ENCODE measurements at regions not wholly inside any gene's neighbourhood (a gene's known extent, or its start where the extent isn't known, plus 50 kb on each side); places are given as distances from the start of the nearest gene placed in this dataset.
"Not testable (repeated sequence)": the region's sequence is repeated elsewhere in the genome, so short reads cannot be mapped to it uniquely, and the experiment has no call there.

GRCh38 chr13:97884707-97885468 is 68.6 kb upstream of the IPO5 start:
- no peak for DNase-seq
- in situ Hi-C loops (cut with MboI; ENCODE audit: low pct_unique_long_range_greater_than_20kb, low sequenced_read_pairs) = no loop called here

GRCh38 chr13:97885641-97886040 is 67.8 kb upstream of the IPO5 start:
- no peak for DNase-seq
- in situ Hi-C loops (cut with MboI; ENCODE audit: low pct_unique_long_range_greater_than_20kb, low sequenced_read_pairs) = no loop called here

- in situ Hi-C loops (cut with MboI; ENCODE audit: low pct_unique_long_range_greater_than_20kb, low sequenced_read_pairs) = no loop called here
- DNase-seq = no peak
Measured at GRCh38 chr13:97889803-97890202, 63.7 kb upstream of the IPO5 start.

- in situ Hi-C loops (cut with MboI; ENCODE audit: low pct_unique_long_range_greater_than_20kb, low sequenced_read_pairs) = no loop called here
- DNase-seq = no peak
Measured at GRCh38 chr13:97890573-97890972, 62.9 kb upstream of the IPO5 start.

- in situ Hi-C loops (cut with MboI; ENCODE audit: low pct_unique_long_range_greater_than_20kb, low sequenced_read_pairs); DNase-seq: not testable (repeated sequence)
Measured at GRCh38 chr13:97891964-97892363, 61.5 kb upstream of the IPO5 start.

- DNase-seq = no peak
- in situ Hi-C loops (cut with MboI; ENCODE audit: low pct_unique_long_range_greater_than_20kb, low sequenced_read_pairs) = no loop called here
Measured at GRCh38 chr13:97892717-97893116, 60.8 kb upstream of the IPO5 start.

- no peak for DNase-seq
- in situ Hi-C loops (cut with MboI; ENCODE audit: low pct_unique_long_range_greater_than_20kb, low sequenced_read_pairs) = no loop called here
Measured at GRCh38 chr13:97895383-97895782, 58.1 kb upstream of the IPO5 start.

- in situ Hi-C loops (cut with MboI; ENCODE audit: low pct_unique_long_range_greater_than_20kb, low sequenced_read_pairs) = no loop called here
- DNase-seq = no peak
Measured at GRCh38 chr13:97896446-97896845, 57.0 kb upstream of the IPO5 start.

- in situ Hi-C loops (cut with MboI; ENCODE audit: low pct_unique_long_range_greater_than_20kb, low sequenced_read_pairs) = no loop called here
- no peak for DNase-seq
Measured at GRCh38 chr13:97901716-97902115, 51.8 kb upstream of the IPO5 start.
